OCI-LY7 (cell line): ENCODE measurements at regions not wholly inside any gene's neighbourhood (a gene's known extent, or its start where the extent isn't known, plus 50 kb on each side); places are given as distances from the start of the nearest gene placed in this dataset.

ENCODE experiments used
- EZH2phosphoT487 ChIP-seq: fragments of 200-600 bp; sonication (generic); IDR thresholded peaks from 2 replicates; pipeline ENCODE4 v1.6.1; 2018; ENCODE audit warnings: low read depth, borderline replicate concordance, mild to moderate bottlenecking, mixed run types, antibody characterized with exemption, low read length, moderate library complexity, mixed read lengths
- TF ChIP-seq, protein P1 (sequence below): fragments of 200-600 bp; sonication (generic); conservative IDR thresholded peaks from 2 replicates; pipeline ENCODE4 v1.5.1; 2014; ENCODE audit warnings: mild to moderate bottlenecking, antibody characterized with exemption, low read length, moderate library complexity, mixed read lengths

- TF ChIP-seq, protein P1, sequence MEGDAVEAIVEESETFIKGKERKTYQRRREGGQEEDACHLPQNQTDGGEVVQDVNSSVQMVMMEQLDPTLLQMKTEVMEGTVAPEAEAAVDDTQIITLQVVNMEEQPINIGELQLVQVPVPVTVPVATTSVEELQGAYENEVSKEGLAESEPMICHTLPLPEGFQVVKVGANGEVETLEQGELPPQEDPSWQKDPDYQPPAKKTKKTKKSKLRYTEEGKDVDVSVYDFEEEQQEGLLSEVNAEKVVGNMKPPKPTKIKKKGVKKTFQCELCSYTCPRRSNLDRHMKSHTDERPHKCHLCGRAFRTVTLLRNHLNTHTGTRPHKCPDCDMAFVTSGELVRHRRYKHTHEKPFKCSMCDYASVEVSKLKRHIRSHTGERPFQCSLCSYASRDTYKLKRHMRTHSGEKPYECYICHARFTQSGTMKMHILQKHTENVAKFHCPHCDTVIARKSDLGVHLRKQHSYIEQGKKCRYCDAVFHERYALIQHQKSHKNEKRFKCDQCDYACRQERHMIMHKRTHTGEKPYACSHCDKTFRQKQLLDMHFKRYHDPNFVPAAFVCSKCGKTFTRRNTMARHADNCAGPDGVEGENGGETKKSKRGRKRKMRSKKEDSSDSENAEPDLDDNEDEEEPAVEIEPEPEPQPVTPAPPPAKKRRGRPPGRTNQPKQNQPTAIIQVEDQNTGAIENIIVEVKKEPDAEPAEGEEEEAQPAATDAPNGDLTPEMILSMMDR = no peak
- TF ChIP-seq EZH2phosphoT487 = no peak
These were observed 113.6 kb upstream of the AVPR1A start for GRCh38 chr12:63264629-63265028.
